Endodermal cell (in vitro differentiated cells): ENCODE measurements at regions not wholly inside any gene's neighbourhood (a gene's known extent, or its start where the extent isn't known, plus 50 kb on each side); places are given as distances from the start of the nearest gene placed in this dataset.
"Not testable (repeated sequence)": the region's sequence is repeated elsewhere in the genome, so short reads cannot be mapped to it uniquely, and the experiment has no call there.

Experiments
- DNase-seq: peaks from one replicate; pipeline ENCODE4 v3.0.0-alpha.2; 2017
- H3K27ac ChIP-seq: 2 replicates; pipeline ENCODE4 v1.5.1; 2013; ENCODE audit warnings: mild to moderate bottlenecking, low read depth, low read length, moderate library complexity
- H3K27me3 ChIP-seq: 2 replicates; pipeline ENCODE4 v1.6.1; 2013; ENCODE audit warnings: mild to moderate bottlenecking, low read length, moderate library complexity; ENCODE audit not compliant: insufficient read depth, control insufficient read depth, poor library complexity, severe bottlenecking
- H3K36me3 ChIP-seq: 2 replicates; pipeline ENCODE4 v1.7.0; 2013; ENCODE audit warnings: mild to moderate bottlenecking, low read length, moderate library complexity; ENCODE audit not compliant: control insufficient read depth, insufficient read depth
- H3K4me1 ChIP-seq: one replicate; pipeline ENCODE4 v1.7.0; 2013; ENCODE audit warnings: low read length; ENCODE audit not compliant: control insufficient read depth, insufficient read depth
- H3K4me3 ChIP-seq: 2 replicates; pipeline ENCODE4 v1.5.1; 2013; ENCODE audit warnings: mild to moderate bottlenecking, low read length, moderate library complexity
- H3K9ac ChIP-seq: 2 replicates; pipeline ENCODE4 v1.6.1; 2013; ENCODE audit warnings: mild to moderate bottlenecking, low read length, moderate library complexity; ENCODE audit not compliant: poor library complexity, severe bottlenecking; ENCODE audit errors: extremely low read depth
- H3K9me3 ChIP-seq: 2 replicates; pipeline ENCODE4 v1.6.1; 2013; ENCODE audit warnings: mild to moderate bottlenecking, low read length, moderate library complexity; ENCODE audit not compliant: control insufficient read depth
- H3K27ac Mint-ChIP-seq: 2 replicates; pipeline ENCODE4 v1.8.0; 2020; ENCODE audit warnings: mixed read lengths
- H3K27me3 Mint-ChIP-seq: 2 replicates; pipeline ENCODE4 v1.8.0; 2021; ENCODE audit warnings: mild to moderate bottlenecking, mixed read lengths; ENCODE audit not compliant: insufficient read depth
- H3K36me3 Mint-ChIP-seq: 2 replicates; pipeline ENCODE4 v1.8.0; 2020; ENCODE audit warnings: low read depth, mixed read lengths
- H3K4me1 Mint-ChIP-seq: 2 replicates; pipeline ENCODE4 v1.8.0; 2020; ENCODE audit warnings: mixed read lengths
- H3K4me3 Mint-ChIP-seq: 2 replicates; pipeline ENCODE4 v1.8.0; 2020; ENCODE audit warnings: mild to moderate bottlenecking, moderate library complexity, mixed read lengths
- H3K9me3 Mint-ChIP-seq: 2 replicates; pipeline ENCODE4 v1.8.0; 2020; ENCODE audit warnings: mild to moderate bottlenecking, mixed read lengths
- CTCF ChIP-seq: fragments of 200-600 bp; sonication (generic); conservative IDR thresholded peaks from 2 replicates; pipeline ENCODE4 v1.5.0; 2021; ENCODE audit warnings: antibody characterized with exemption, mild to moderate bottlenecking
- WGBS, 2 experiments: methylation state at CpG; one replicate each; pipeline versions ENCODE4 v1.1.5 to v1.1.7; 2013; ENCODE audit warnings: missing lambda C conversion rate in 2 of 2, mixed read lengths in 1 of 2; ENCODE audit not compliant: insufficient coverage in 1 of 2, insufficient read length in 1 of 2; 5-methylcytosine and 5-hydroxymethylcytosine counted together

DNA sequence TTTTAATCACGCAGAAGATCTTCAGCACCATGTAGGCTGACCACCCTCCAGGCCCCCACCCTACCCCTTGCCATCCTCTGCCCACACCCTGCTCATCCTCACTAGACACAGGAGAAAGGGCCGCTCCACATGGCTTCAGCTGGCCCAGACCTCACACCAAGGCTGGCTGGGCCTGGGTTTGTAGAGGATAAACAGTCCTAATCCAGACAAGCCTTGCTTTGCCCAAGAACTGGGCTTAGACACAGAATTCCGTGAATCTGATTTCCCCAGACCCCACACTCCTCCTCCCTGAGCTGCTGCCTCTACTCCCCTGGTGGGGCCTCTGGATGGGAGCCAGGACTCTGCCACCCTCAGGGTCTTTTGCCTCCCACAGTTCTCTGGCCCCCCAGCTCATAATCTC is 185.3 kb downstream of the CYP26B1 start:
- Mint-ChIP-seq H3K4me3 (no peak overlapping the region), H3K4me1 (no peaks in the 10 kb centered on the region), H3K36me3 (no peaks in the 10 kb centered on the region), H3K27me3 (peaks cover 4% of the 10 kb centered on the region), H3K27ac (no peak overlapping the region), H3K9me3 (peaks cover 21% of the 10 kb centered on the region)
- Histone ChIP-seq H3K36me3 (no peaks in the 10 kb centered on the region), H3K4me1 (no peaks in the 10 kb centered on the region), H3K27me3 (no peaks in the 10 kb centered on the region), H3K9me3 (peaks cover 25% of the 10 kb centered on the region), H3K27ac (no peak overlapping the region), H3K9ac (no peak overlapping the region), H3K4me3 (no peak overlapping the region)
- DNase-seq, result no peak
- TF ChIP-seq CTCF, result no peak
- 88 to 89% methylated on average over 2 to 3 of the region's 3 CpGs for WGBS, 2 experiments

- no peak overlapping the region for H3K9ac ChIP-seq
- no peak overlapping the region for H3K27ac ChIP-seq
- H3K4me1 ChIP-seq, result no peaks in the 10 kb centered on the region
- peaks cover 29% of the 10 kb centered on the region for H3K9me3 ChIP-seq
- WGBS, 2 experiments, result 91 to 100% methylated on average over 3 to 5 of the region's 5 CpGs
- Mint-ChIP-seq H3K27ac (no peak overlapping the region), H3K4me3 (no peak overlapping the region), H3K9me3 (peaks cover 30% of the 10 kb centered on the region), H3K4me1 (no peaks in the 10 kb centered on the region), H3K36me3 (no peaks in the 10 kb centered on the region), H3K27me3 (no peaks in the 10 kb centered on the region)
- H3K4me3 ChIP-seq, result no peak overlapping the region
- H3K36me3 ChIP-seq, result no peaks in the 10 kb centered on the region
- no peaks in the 10 kb centered on the region for H3K27me3 ChIP-seq
- no peak for TF ChIP-seq CTCF
- DNase-seq, result no peak
Observed at GRCh38 chr2:71961289-71962027, 186.2 kb downstream of the CYP26B1 start.

GRCh38 chr2:71959494-71959893 is 188.2 kb downstream of the CYP26B1 start:
- Mint-ChIP-seq H3K36me3 (no peaks in the 10 kb centered on the region), H3K27ac (no peak overlapping the region), H3K27me3 (no peaks in the 10 kb centered on the region), H3K4me3 (no peak overlapping the region), H3K9me3 (peaks cover 38% of the 10 kb centered on the region), H3K4me1 (no peaks in the 10 kb centered on the region)
- H3K36me3 ChIP-seq, result no peaks in the 10 kb centered on the region
- no peak for DNase-seq
- no peaks in the 10 kb centered on the region for H3K27me3 ChIP-seq
- TF ChIP-seq CTCF, result no peak
- H3K4me3 ChIP-seq, result no peak overlapping the region
- H3K27ac ChIP-seq, result no peak overlapping the region
- H3K9me3 ChIP-seq, result peaks cover 38% of the 10 kb centered on the region
- H3K4me1 ChIP-seq, result no peaks in the 10 kb centered on the region
- H3K9ac ChIP-seq, result no peak overlapping the region

- H3K27me3 Mint-ChIP-seq, H3K4me1 Mint-ChIP-seq: not testable (repeated sequence)
- 83 to 85% methylated on average over 1 of the region's 1 CpG for WGBS, 2 experiments
Observed at GRCh38 chr2:71958426-71958825, 189.2 kb downstream of the CYP26B1 start.

More at GRCh38 chr2:71958426-71958825, 189.2 kb downstream of the CYP26B1 start:
- not testable (repeated sequence) for H3K27ac Mint-ChIP-seq, H3K4me3 Mint-ChIP-seq, H3K27ac ChIP-seq, H3K9ac ChIP-seq, H3K36me3 ChIP-seq, H3K4me3 ChIP-seq, H3K27me3 ChIP-seq, H3K4me1 ChIP-seq, DNase-seq, H3K36me3 Mint-ChIP-seq
- H3K9me3 ChIP-seq, result peaks cover 38% of the 10 kb centered on the region
- peaks cover 38% of the 10 kb centered on the region for H3K9me3 Mint-ChIP-seq
